Panc1 (cell line): ENCODE measurements at regions not wholly inside any gene's neighbourhood (a gene's known extent, or its start where the extent isn't known, plus 50 kb on each side); places are given as distances from the start of the nearest gene placed in this dataset.

Experiments
- ATAC-seq: fragments of 200-7000 bp; cut with Tn5 transposase; 2 replicates; pipeline ENCODE4 v1.9.1; 2020; ENCODE audit warnings: mild to moderate bottlenecking, moderate library complexity
- BruUV-seq: library from RNA; stranded (reverse); fragments of 400-500 nt; replicated peaks from 2 replicates; lab custom pipeline; 2021; lab: Mats Ljungman, UMichigan
- CTCF ChIA-PET: fragments of 300-600 bp; sonication (Branson Sonifier 250); formaldehyde crosslinking; loops from one replicate; lab custom pipeline; 2022; ENCODE audit warnings: antibody characterized with exemption; lab: Charles Lee
- POLR2A ChIA-PET: fragments of 300-600 bp; sonication (Branson Sonifier 250); formaldehyde crosslinking; loops from one replicate; lab custom pipeline; 2022; ENCODE audit warnings: antibody characterized with exemption; lab: Charles Lee
- DNase-seq: peaks from one replicate; pipeline ENCODE4 v3.0.0-alpha.2; 2010; ENCODE audit warnings: low read depth, low spot score
- H3K27ac ChIP-seq: 2 replicates; pipeline ENCODE4 v1.5.1; 2011; ENCODE audit warnings: mild to moderate bottlenecking, low read length, inconsistent platforms
- H3K27me3 ChIP-seq: fragments of 200-500 bp; sonication (Bioruptor generic); 2 replicates; pipeline ENCODE4 v1.6.0; 2014; ENCODE audit warnings: low read length, inconsistent platforms; ENCODE audit not compliant: control insufficient read depth, insufficient read depth
- H3K36me3 ChIP-seq: fragments of 200-500 bp; sonication (Bioruptor generic); 2 replicates; pipeline ENCODE4 v1.5.1; 2014; ENCODE audit warnings: inconsistent platforms, mild to moderate bottlenecking, low read length, moderate library complexity; ENCODE audit not compliant: control insufficient read depth, insufficient read depth
- H3K4me1 ChIP-seq: 2 replicates; pipeline ENCODE4 v1.5.1; 2011; ENCODE audit warnings: inconsistent platforms, mild to moderate bottlenecking, low read length, moderate library complexity; ENCODE audit not compliant: control insufficient read depth, insufficient read depth
- H3K4me3 ChIP-seq, 2 experiments: 2 replicates each; pipeline ENCODE4 v1.5.1; 2011 to 2012; ENCODE audit warnings: low read depth in 2 of 2, low read length in 2 of 2, mild to moderate bottlenecking in 2 of 2, inconsistent platforms in 1 of 2, moderate library complexity in 1 of 2
- H3K9me3 ChIP-seq: fragments of 200-500 bp; sonication (Bioruptor generic); 2 replicates; pipeline ENCODE4 v1.5.1; 2014; ENCODE audit warnings: low read depth, mild to moderate bottlenecking, inconsistent platforms, low read length, moderate library complexity; ENCODE audit not compliant: control insufficient read depth, insufficient read depth
- CTCF ChIP-seq: fragments of 450-650 bp; IDR thresholded peaks from 2 replicates; pipeline ENCODE4 v1.5.1; 2017; ENCODE audit warnings: mild to moderate bottlenecking
- POLR2AphosphoS5 ChIP-seq: IDR thresholded peaks from 2 replicates; pipeline ENCODE4 v1.6.1; 2012; ENCODE audit warnings: mild to moderate bottlenecking, low read depth, low read length, moderate library complexity
- REST ChIP-seq, 2 experiments: IDR thresholded peaks; 2 replicates each; pipeline ENCODE4 v1.6.1; 2011 to 2012; ENCODE audit warnings: low read depth in 2 of 2, control low read depth in 1 of 2, low read length in 1 of 2, mild to moderate bottlenecking in 1 of 2, moderate library complexity in 1 of 2; ENCODE audit not compliant: insufficient read depth in 1 of 2
- SIN3A ChIP-seq: IDR thresholded peaks from 2 replicates; pipeline ENCODE4 v1.6.1; 2012; ENCODE audit warnings: low read depth, mild to moderate bottlenecking, low read length, moderate library complexity, borderline replicate concordance; ENCODE audit not compliant: insufficient read depth
- TCF7L2 ChIP-seq: IDR thresholded peaks from 2 replicates; pipeline ENCODE4 v1.6.1; 2011; ENCODE audit warnings: mild to moderate bottlenecking, low read depth, low read length, inconsistent platforms
- in situ Hi-C: cut with HindIII; loops from 2 replicates; pipeline ENCODE4 v1.10.0; 2016; ENCODE audit warnings: low sequenced_read_pairs, low pct_unique_long_range_greater_than_20kb
- intact Hi-C: fragments of 100-400 bp; cut with micrococcal nuclease; formaldehyde crosslinking; loops from one replicate; pipeline ENCODE4 v1.10.0; 2022; ENCODE audit not compliant: unreplicated experiment

- BruUV-seq: no TSS peak
- in situ Hi-C loops: no loop called here
- Histone ChIP-seq H3K4me1 (no peaks in the 10 kb centered on the region), H3K9me3 (no peaks in the 10 kb centered on the region), H3K27me3 (no peaks in the 10 kb centered on the region), H3K4me3 (no peak overlapping the region), H3K27ac (no peak overlapping the region), H3K36me3 (no peaks in the 10 kb centered on the region)
- ChIA-PET CTCF (no interaction called here), POLR2A (no interaction called here)
- ATAC-seq: no peak
- TF ChIP-seq REST (IDR thresholded peaks at IDR 0.05; ENCODE audit: insufficient read depth in 1 of 2, low read depth in 2 of 2, low read length in 1 of 2) (no peak), POLR2AphosphoS5 (no peak), CTCF (no peak), TCF7L2 (no peak), SIN3A (no peak)
- intact Hi-C loops: no loop called here
- no peak for DNase-seq
Measured at GRCh38 chr2:206886696-206887095, 52.6 kb upstream of the CPO start.

GRCh38 chr2:206887745-206888144, 51.6 kb upstream of the CPO start:
- Histone ChIP-seq H3K36me3 (no peaks in the 10 kb centered on the region), H3K9me3 (no peaks in the 10 kb centered on the region), H3K27me3 (no peaks in the 10 kb centered on the region), H3K4me3 (no peak overlapping the region), H3K4me1 (no peaks in the 10 kb centered on the region), H3K27ac (no peak overlapping the region)
- intact Hi-C loops (no loop called here), in situ Hi-C loops (no loop called here)
- ChIA-PET CTCF (no interaction called here), POLR2A (no interaction called here)
- no peak for DNase-seq
- no TSS peak for BruUV-seq
- TF ChIP-seq TCF7L2 (no peak), CTCF (no peak), SIN3A (no peak), POLR2AphosphoS5 (no peak), REST (IDR thresholded peaks at IDR 0.05; ENCODE audit: insufficient read depth in 1 of 2, low read depth in 2 of 2, low read length in 1 of 2) (no peak)
- no peak for ATAC-seq
